ENCODE measurements at regions not wholly inside any gene's neighbourhood (a gene's known extent, or its start where the extent isn't known, plus 50 kb on each side); places are given as distances from the start of the nearest gene placed in this dataset.

DNA sequence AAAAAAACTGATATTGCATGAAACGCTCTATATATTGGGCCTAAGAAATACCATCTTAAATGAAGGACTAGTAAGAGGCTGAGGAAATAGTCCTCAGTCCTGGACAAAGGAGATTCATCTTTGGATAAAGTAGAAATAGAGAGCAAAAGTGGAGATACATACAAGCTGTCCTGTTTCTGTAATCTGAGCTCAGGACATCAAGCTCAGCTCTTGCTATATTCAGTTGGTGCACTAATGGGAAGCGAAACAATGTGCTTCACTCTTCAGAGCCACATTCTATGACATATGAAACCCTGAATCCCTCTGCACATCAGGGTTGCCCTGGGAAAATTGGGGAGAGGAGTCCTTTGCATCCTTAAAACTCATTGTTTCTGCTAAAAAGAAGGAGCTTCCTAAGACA, 290.7 kb downstream of the VPS13C start:
- H3K4me3 ChIP-seq (ENCODE audit: low read length) = no peak overlapping the region
- TF ChIP-seq, protein P1, sequence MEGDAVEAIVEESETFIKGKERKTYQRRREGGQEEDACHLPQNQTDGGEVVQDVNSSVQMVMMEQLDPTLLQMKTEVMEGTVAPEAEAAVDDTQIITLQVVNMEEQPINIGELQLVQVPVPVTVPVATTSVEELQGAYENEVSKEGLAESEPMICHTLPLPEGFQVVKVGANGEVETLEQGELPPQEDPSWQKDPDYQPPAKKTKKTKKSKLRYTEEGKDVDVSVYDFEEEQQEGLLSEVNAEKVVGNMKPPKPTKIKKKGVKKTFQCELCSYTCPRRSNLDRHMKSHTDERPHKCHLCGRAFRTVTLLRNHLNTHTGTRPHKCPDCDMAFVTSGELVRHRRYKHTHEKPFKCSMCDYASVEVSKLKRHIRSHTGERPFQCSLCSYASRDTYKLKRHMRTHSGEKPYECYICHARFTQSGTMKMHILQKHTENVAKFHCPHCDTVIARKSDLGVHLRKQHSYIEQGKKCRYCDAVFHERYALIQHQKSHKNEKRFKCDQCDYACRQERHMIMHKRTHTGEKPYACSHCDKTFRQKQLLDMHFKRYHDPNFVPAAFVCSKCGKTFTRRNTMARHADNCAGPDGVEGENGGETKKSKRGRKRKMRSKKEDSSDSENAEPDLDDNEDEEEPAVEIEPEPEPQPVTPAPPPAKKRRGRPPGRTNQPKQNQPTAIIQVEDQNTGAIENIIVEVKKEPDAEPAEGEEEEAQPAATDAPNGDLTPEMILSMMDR (conservative IDR thresholded peaks at IDR 0.05; ENCODE audit: low read depth, low read length) = no peak
- no peak for DNase-seq (ENCODE audit: low read depth)

DNA sequence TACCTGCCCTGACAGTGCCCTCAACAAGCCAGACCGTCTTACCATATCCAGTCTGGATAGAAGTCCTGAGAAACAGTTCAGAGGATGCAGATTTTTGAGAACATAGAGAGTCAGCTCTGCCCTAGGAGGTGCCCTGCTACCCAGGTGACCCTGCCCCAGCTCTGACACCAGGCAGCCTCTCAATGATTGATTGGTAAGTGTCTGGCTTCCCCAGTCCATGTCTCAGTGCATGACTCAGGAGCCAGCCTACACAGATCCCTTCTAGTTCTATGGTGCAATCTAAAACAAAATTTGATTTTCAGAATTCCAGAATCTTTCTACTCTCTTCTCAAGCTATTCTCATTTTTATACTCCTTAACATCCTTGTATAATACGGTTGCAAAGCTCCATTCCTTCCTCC, 292.1 kb downstream of the VPS13C start:
- DNase-seq (ENCODE audit: low read depth) = no peak
- H3K4me3 ChIP-seq (ENCODE audit: low read length) = no peak overlapping the region
- TF ChIP-seq, protein P1 (conservative IDR thresholded peaks at IDR 0.05; ENCODE audit: low read depth, low read length) = no peak

DNA sequence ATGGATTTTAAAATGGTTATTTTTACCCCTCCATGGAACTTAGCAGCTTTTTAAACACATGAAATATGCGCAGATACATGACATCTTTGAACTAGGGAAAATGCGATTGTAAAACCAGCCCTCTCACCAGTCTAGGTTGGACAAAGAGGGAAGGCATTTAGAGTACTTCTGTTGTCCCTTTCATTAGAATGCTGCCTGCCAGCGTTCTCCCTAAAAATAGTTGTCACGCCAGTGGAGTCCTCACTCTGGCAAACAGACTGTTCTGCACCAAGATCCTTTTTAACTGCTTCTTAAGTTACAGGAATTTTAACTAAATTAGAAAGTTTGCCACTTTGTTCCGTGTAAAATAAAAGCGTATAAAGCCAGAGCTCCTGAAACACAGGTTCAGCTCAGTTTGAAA, 295.3 kb downstream of the VPS13C start:
- no peak overlapping the region for H3K4me3 ChIP-seq (ENCODE audit: low read length)
- no peak for DNase-seq (ENCODE audit: low read depth)
- TF ChIP-seq, protein P1 (conservative IDR thresholded peaks at IDR 0.05; ENCODE audit: low read depth, low read length) = no peak

DNA sequence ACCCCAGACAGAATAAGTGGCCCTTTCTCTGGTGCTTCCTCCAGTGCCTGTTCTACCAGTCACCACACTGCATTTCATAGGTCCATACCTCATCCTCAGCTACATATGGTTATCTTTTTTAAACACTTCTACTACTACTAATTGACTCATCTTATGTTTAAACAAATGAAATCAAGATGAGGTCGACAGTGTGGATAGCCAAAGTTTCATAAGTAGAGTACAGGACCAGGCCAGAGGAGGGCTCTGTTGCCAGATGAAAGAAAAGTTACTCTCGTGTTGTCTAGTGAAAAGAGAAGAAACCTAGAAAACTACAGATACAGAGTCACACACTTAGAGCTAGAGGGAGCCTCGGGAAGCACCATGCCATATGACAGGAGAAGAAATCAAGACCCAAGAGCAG, 296.1 kb downstream of the VPS13C start:
- H3K4me3 ChIP-seq (ENCODE audit: low read length) = no peak overlapping the region
- TF ChIP-seq, protein P1 (conservative IDR thresholded peaks at IDR 0.05; ENCODE audit: low read depth, low read length) = no peak
- no peak for DNase-seq (ENCODE audit: low read depth)

GRCh38 chr15:61762676-61763075, 297.6 kb downstream of the VPS13C start:
- TF ChIP-seq, protein P1 (conservative IDR thresholded peaks at IDR 0.05; ENCODE audit: low read depth, low read length) = no peak
- H3K4me3 ChIP-seq (ENCODE audit: low read length) = no peak overlapping the region
- no peak for DNase-seq (ENCODE audit: low read depth)

GRCh38 chr15:61759639-61760038, 300.6 kb downstream of the VPS13C start:
- no peak overlapping the region for H3K4me3 ChIP-seq (ENCODE audit: low read length)
- TF ChIP-seq, protein P1 (conservative IDR thresholded peaks at IDR 0.05; ENCODE audit: low read depth, low read length) = no peak
- no peak for DNase-seq (ENCODE audit: low read depth)

GRCh38 chr15:61756071-61756820, 304.0 kb downstream of the VPS13C start:
- H3K4me3 ChIP-seq (ENCODE audit: low read length) = no peak overlapping the region
- DNase-seq (ENCODE audit: low read depth) = no peak
- TF ChIP-seq, protein P1 (conservative IDR thresholded peaks at IDR 0.05; ENCODE audit: low read depth, low read length) = no peak
